ENCODE measurements at regions not wholly inside any gene's neighbourhood (a gene's known extent, or its start where the extent isn't known, plus 50 kb on each side); places are given as distances from the start of the nearest gene placed in this dataset.

GRCh38 chr11:87437133-87437843, 399.6 kb downstream of the TMEM135 start:
- TF ChIP-seq, protein P1, sequence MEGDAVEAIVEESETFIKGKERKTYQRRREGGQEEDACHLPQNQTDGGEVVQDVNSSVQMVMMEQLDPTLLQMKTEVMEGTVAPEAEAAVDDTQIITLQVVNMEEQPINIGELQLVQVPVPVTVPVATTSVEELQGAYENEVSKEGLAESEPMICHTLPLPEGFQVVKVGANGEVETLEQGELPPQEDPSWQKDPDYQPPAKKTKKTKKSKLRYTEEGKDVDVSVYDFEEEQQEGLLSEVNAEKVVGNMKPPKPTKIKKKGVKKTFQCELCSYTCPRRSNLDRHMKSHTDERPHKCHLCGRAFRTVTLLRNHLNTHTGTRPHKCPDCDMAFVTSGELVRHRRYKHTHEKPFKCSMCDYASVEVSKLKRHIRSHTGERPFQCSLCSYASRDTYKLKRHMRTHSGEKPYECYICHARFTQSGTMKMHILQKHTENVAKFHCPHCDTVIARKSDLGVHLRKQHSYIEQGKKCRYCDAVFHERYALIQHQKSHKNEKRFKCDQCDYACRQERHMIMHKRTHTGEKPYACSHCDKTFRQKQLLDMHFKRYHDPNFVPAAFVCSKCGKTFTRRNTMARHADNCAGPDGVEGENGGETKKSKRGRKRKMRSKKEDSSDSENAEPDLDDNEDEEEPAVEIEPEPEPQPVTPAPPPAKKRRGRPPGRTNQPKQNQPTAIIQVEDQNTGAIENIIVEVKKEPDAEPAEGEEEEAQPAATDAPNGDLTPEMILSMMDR (IDR thresholded peaks at IDR 0.05; ENCODE audit: low read depth, low read length, missing input control): no peak
- TF ChIP-seq YY1 (IDR thresholded peaks at IDR 0.05) (no peak), TAF1 (conservative IDR thresholded peaks at IDR 0.05) (no peak)

All from liver (tissue), 3 donors.